Activated T-helper 2 cell treated with anti-CD3 and anti-CD28 coated beads, Interferon-gamma antibody, Interleukin-2, Interleukin-4, amounts not matched to agents 10 μg/mL and 5 μg/mL and 100 μg/mL, durations not matched to agents 14 hours and 24 hours and 36 hours (primary cell): ENCODE measurements at regions not wholly inside any gene's neighbourhood (a gene's known extent, or its start where the extent isn't known, plus 50 kb on each side); places are given as distances from the start of the nearest gene placed in this dataset.

Source experiments
- DNase-seq: peaks from one replicate; pipeline ENCODE4 v3.0.0; 2021; ENCODE audit warnings: low spot score
- H3K27ac Mint-ChIP-seq: one replicate; pipeline ENCODE4 v1.8.0; 2021; ENCODE audit warnings: mixed read lengths
- H3K27me3 Mint-ChIP-seq: one replicate; pipeline ENCODE4 v1.8.0; 2021; ENCODE audit warnings: low read depth, mixed read lengths
- H3K36me3 Mint-ChIP-seq: one replicate; pipeline ENCODE4 v1.8.0; 2021; ENCODE audit warnings: low read depth, mixed read lengths
- H3K4me1 Mint-ChIP-seq: one replicate; pipeline ENCODE4 v1.8.0; 2021; ENCODE audit warnings: low read depth, mixed read lengths
- H3K4me3 Mint-ChIP-seq: one replicate; pipeline ENCODE4 v1.8.0; 2021; ENCODE audit warnings: low read depth, mild to moderate bottlenecking, moderate library complexity, mixed read lengths
- H3K9me3 Mint-ChIP-seq: one replicate; pipeline ENCODE4 v1.8.0; 2021; ENCODE audit warnings: mixed read lengths
- intact Hi-C: fragments of 100-400 bp; cut with micrococcal nuclease; formaldehyde crosslinking; loops from one replicate; pipeline ENCODE4 v1.15.1; 2023

DNA sequence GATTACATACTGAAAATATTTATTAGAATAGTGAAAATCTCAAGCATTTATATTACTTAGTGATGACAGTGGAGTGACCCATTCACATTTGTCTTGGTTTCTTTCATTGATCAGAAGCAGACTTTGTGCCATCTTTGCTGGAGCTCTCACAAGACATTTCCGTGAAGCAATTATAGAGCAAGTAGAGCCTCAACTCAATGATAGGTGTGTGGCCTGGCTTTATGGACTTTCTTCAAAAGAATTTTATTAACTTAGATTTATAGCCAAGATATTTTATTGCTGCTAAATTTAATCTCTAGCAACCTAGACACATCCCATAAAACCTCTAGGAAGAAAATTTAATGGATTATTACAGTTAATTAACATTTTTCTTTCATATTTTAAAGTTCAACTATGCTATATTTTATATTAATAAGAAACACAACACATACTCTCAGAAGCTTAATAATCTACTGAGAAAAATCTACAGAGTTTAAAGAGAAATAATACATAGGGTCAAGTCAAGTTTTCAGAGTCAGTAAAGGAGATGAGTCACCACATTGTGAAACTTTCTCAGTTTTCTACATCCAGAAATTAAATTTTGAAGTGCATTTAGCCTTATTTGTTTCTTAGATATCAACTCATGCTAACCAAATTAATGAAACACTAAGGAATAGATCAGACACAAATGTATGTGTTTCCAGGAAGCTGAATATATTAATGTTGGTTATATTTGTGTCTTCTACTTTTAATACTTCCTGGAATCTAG, 160.5 kb downstream of the LACC1 start:
- Mint-ChIP-seq H3K4me1 (no peaks in the 10 kb centered on the region), H3K36me3 (no peaks in the 10 kb centered on the region), H3K9me3 (peaks cover 3% of the 10 kb centered on the region), H3K27me3 (peaks cover 10% of the 10 kb centered on the region), H3K4me3 (no peak overlapping the region), H3K27ac (no peak overlapping the region)
- no peak for DNase-seq
- intact Hi-C loops, result no loop called here

DNA sequence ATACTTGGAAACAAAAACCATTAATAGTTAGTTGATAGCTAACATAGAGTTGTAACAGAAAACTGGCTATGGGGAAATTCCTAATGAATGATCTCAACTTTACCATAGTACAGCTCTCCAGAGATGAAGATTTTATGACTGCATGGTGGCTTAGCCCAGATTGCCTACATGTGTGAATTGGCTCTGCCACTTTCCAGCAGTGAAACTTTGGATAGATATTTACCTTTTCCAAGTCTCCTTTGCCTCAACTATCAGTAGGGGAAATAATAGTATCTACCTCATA, 161.1 kb downstream of the LACC1 start:
- no peaks in the 10 kb centered on the region for H3K36me3 Mint-ChIP-seq
- H3K27me3 Mint-ChIP-seq, result peaks cover 10% of the 10 kb centered on the region
- no peaks in the 10 kb centered on the region for H3K4me1 Mint-ChIP-seq
- intact Hi-C loops, result no loop called here
- H3K4me3 Mint-ChIP-seq, result no peak overlapping the region
- no peak overlapping the region for H3K27ac Mint-ChIP-seq
- peaks cover under 1% of the 10 kb centered on the region for H3K9me3 Mint-ChIP-seq
- DNase-seq, result no peak

DNA sequence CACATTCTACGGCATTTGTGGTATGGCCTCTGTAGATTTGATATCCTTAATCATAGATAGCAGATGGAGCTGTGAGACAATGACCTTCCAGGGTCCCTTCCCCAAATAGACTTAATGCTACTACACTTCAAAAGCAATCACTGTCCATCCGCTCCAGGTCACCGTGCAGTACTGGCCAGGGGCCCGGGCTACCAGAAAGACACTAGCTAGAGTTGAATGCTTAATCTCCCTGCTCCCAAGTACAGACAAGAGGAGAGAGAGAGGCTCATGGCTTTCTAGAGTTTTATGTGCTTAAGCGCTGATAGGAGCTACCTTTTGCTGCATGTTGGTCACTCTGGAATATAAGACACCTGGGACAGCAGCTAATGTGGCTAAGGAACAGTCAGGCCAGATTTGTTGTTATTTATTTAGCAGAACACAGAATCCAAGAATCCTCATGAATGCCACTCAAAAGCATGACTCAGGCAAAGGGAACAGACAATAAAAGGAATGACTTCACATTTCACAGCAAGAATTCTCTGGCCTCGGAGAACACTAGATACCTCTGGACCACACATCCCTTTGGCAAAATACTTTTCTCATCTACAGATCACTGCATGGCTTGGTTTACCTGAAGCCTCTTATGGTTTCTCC, 165.0 kb downstream of the LACC1 start:
- no peak overlapping the region for H3K27ac Mint-ChIP-seq
- no peaks in the 10 kb centered on the region for H3K4me1 Mint-ChIP-seq
- H3K27me3 Mint-ChIP-seq, result peaks cover 13% of the 10 kb centered on the region
- DNase-seq, result no peak
- H3K9me3 Mint-ChIP-seq, result no peaks in the 10 kb centered on the region
- H3K4me3 Mint-ChIP-seq, result no peak overlapping the region
- intact Hi-C loops, result no loop called here
- no peaks in the 10 kb centered on the region for H3K36me3 Mint-ChIP-seq

DNA sequence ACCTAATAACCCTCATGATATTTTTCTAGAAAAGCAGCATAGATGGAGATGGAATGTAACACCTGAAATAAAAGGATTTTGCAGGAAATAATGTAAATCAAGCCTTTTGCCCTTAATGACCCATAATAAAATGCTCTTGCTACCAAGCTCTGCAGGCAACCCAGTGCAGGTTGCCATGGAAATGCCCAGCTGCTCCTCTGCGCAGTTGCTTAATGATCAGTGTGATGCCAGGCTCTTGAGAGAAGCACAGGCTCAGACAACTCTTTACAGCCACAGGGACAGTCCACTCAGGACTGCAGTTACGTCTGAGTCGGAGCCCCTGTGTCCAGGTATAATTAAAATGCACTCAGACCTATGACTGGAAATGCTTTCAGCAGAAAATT, 165.5 kb downstream of the LACC1 start:
- no peaks in the 10 kb centered on the region for H3K36me3 Mint-ChIP-seq
- H3K27ac Mint-ChIP-seq, result no peak overlapping the region
- intact Hi-C loops, result no loop called here
- H3K27me3 Mint-ChIP-seq, result peaks cover 15% of the 10 kb centered on the region
- no peaks in the 10 kb centered on the region for H3K4me1 Mint-ChIP-seq
- no peak overlapping the region for H3K4me3 Mint-ChIP-seq
- H3K9me3 Mint-ChIP-seq, result no peaks in the 10 kb centered on the region
- no peak for DNase-seq

DNA sequence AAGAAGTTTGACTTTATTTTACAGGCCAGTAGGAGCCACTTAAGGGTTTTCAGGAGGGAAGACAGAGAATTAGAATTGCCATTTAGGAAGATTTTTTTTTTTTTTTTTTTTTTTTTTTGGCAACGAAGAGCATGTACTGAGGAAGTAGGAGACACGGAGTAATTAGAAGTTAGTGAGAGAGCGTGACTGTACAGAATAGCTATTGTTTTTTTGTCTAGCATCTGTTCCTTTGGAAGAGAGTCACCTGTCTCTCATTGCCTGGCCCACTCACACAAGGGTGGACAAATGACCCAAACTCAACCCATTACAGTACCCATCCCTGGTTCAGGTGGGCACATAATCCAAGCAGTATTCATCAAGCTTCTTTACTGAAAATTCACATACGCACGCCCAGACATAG, 166.7 kb downstream of the LACC1 start:
- Mint-ChIP-seq H3K36me3 (no peaks in the 10 kb centered on the region), H3K27me3 (peaks cover 11% of the 10 kb centered on the region), H3K27ac (no peak overlapping the region)

DNA sequence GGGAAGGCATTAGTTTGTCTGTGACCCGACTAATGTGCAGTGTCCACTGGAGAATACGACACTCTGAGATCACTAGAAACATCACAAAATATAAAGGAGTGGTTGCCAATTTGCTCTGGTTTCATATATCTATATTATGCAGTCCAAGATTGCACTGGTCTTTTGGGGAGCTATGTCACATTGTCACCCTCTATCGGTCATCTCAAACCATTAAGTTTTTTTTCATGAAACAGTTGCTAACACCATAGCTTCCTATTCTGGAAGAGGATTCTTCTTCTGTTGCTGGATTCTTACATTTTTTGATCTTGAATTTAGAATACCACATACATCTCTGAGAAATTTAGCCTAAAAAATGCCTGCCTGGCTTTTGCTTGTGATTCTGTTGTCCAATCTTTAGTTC, 168.6 kb downstream of the LACC1 start:
- no peak overlapping the region for H3K27ac Mint-ChIP-seq
- peaks cover 12% of the 10 kb centered on the region for H3K27me3 Mint-ChIP-seq
- H3K4me3 Mint-ChIP-seq, result no peak overlapping the region
- no peaks in the 10 kb centered on the region for H3K9me3 Mint-ChIP-seq
- H3K36me3 Mint-ChIP-seq, result no peaks in the 10 kb centered on the region
- no peaks in the 10 kb centered on the region for H3K4me1 Mint-ChIP-seq
- no peak for DNase-seq
- intact Hi-C loops, result no loop called here

More for the DNA sequence above, 166.7 kb downstream of the LACC1 start:
- intact Hi-C loops, result no loop called here
- Mint-ChIP-seq H3K9me3 (no peaks in the 10 kb centered on the region), H3K4me1 (no peaks in the 10 kb centered on the region), H3K4me3 (no peak overlapping the region)
- no peak for DNase-seq

DNA sequence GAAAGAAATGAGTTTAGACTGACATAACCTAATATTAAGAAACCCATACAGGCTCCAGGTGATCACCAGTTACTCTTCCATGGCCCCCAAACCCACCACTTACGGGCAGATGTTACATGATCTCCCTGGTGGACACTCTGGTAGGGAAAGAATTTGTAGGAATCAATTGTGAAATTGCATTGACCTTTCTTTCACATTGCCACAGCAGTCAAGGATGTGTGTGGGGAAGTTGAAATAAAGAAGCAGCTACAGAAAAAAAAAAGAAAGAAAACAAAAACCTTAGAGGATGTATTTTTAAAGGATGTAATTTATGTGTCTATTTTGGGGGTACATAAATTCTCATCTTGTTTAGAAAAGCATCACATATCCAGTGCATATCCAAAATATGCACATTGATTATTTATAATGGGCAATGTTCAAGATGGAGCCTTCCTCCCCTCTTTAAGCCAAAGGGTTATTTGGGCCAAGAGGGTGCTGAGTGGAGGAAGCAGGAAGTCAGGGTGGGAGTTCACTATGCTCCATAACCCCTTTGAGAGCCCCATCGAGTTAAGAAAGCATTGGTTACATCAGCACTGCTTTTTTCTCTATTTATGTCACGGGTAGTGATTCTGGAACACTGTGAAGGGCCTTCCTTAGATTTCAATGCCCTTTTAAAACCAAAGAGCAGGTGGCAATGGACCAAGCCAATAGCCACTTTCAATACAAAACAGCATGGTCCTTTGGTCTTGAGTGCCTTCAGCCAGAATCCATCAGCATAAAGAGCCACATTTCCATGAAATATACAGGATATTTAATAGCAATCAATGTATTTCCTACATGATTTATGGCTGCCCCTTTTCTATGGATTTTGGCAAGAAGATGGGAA, 169.6 kb downstream of the LACC1 start:
- intact Hi-C loops, result no loop called here
- Mint-ChIP-seq H3K4me1 (no peaks in the 10 kb centered on the region), H3K27ac (no peak overlapping the region), H3K36me3 (no peaks in the 10 kb centered on the region), H3K27me3 (peaks cover 19% of the 10 kb centered on the region), H3K4me3 (no peak overlapping the region), H3K9me3 (no peaks in the 10 kb centered on the region)
- DNase-seq, result no peak

DNA sequence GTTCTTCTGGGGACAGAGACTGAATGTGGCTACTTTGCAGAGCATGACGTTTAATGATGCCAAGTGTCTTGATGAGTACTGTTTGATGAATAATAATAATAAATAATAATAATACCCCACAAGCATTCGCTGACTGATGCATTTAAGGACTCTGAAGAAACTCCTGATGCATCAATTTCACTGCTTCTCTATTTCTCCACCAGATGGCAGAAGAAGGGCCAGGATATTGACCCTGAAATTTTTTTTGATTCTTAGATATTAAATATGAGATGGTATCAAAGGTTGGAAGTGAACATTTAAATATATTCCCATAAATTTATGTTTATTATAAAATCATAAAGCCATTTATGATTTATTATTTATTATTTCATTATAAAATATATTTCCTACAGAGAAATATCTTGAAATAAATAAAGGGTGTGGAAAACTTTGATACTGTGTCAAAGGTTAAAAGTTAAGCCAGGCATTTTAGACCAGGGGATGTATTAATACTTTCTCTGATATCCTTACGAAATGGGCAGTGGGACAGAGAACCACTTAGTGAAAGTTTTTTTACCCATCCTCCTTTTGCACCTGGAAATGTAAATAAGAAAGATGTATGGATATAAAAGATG, 170.9 kb downstream of the LACC1 start:
- peaks cover 2% of the 10 kb centered on the region for H3K4me1 Mint-ChIP-seq
- DNase-seq, result no peak
- H3K4me3 Mint-ChIP-seq, result no peak overlapping the region
- no peak overlapping the region for H3K27ac Mint-ChIP-seq
- intact Hi-C loops, result loop anchor here (1.0 to 10.0 kb wide), 2 partner anchors 146 to 388 kb away; no protein-coding TSS in a partner anchor
- H3K9me3 Mint-ChIP-seq, result no peaks in the 10 kb centered on the region
- no peaks in the 10 kb centered on the region for H3K36me3 Mint-ChIP-seq
- peaks cover 29% of the 10 kb centered on the region for H3K27me3 Mint-ChIP-seq

DNA sequence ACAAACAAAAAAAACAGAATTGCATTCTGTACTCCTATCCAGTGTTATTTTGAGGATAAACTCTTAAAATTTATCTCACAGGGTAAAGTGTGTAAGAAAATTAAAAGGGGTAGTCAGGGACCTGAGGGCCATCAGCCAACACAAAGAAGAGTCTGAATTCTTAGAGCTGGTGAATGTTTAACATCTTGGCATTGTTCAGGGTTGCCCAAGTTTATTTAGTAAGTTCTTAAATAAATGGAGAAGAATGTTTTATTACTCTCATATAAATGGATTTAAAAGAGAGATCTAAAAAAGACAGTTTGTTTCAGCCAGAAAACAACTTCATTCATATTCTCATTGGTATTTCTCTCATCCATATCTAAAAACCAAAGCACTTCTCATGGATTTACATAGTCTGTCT, 171.7 kb downstream of the LACC1 start:
- H3K27me3 Mint-ChIP-seq, result peaks cover 33% of the 10 kb centered on the region

DNA sequence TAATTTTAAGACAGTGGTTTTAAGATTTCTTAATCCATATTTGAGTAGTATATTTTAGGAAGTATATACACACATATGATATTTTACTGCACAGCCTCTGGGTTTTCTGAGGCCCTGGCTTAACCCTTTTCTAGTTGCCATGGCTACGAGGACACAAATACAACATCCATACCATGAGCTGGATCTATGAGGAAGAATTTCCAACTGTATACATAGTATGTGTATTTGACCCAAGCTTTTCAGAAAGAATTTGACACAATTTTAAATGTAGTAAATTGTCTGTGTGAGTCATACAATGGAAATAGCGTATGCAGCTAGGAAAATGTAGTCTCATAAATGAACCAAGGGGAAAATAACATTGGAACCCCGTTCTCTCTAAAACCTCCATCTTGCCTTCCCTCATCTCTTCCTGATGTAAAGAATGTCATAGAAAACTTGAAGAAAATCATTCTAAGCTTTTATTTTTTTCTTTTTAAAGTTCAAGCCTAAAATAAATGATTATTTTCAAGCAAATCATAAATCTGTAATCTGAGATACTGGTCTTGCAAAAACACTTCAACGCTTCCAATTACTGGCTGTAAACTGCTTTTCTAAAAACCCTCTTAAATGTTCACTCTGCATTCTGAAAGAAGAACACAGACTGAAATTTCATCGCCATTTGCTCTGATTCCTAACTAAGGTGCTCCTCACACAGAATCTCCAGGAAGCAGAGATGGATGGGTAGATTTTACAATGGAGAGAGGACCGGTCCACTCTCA, 172.4 kb downstream of the LACC1 start:
- Mint-ChIP-seq H3K4me1 (peaks cover 2% of the 10 kb centered on the region), H3K9me3 (no peaks in the 10 kb centered on the region), H3K27ac (no peak overlapping the region), H3K27me3 (peaks cover 31% of the 10 kb centered on the region), H3K36me3 (no peaks in the 10 kb centered on the region), H3K4me3 (no peak overlapping the region)
- intact Hi-C loops, result loop anchor here (10.0 kb wide), 1 partner anchor 147 kb away; no protein-coding TSS in a partner anchor
- DNase-seq, result no peak

More for the DNA sequence above, 171.7 kb downstream of the LACC1 start:
- Mint-ChIP-seq H3K27ac (no peak overlapping the region), H3K4me1 (peaks cover 2% of the 10 kb centered on the region), H3K4me3 (no peak overlapping the region), H3K9me3 (no peaks in the 10 kb centered on the region), H3K36me3 (no peaks in the 10 kb centered on the region)
- no peak for DNase-seq
- intact Hi-C loops, result loop anchor here (10.0 kb wide), 1 partner anchor 147 kb away; no protein-coding TSS in a partner anchor

DNA sequence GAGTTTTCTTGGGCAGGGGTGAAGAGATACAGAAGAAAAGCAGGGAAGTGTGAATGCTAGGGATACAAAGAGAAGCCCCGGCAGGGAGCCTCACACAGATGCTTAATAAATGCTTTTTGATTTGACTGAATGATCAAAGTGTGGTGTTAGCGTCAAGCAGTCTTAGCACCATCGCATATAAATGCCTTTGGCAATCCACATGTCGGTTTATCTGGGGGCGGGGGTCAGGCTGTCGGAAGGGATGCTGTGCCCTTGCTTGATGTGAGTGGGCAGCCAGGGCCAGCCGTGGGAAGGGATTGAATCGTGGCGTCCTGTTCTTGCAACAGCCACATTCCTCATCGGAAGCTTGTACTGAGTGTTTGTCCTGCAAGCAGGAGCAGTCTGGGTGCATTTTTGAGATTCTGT, 173.1 kb downstream of the LACC1 start:
- DNase-seq, result no peak
- peaks cover 2% of the 10 kb centered on the region for H3K4me1 Mint-ChIP-seq
- H3K4me3 Mint-ChIP-seq, result no peak overlapping the region
- H3K36me3 Mint-ChIP-seq, result no peaks in the 10 kb centered on the region
- peaks cover 33% of the 10 kb centered on the region for H3K27me3 Mint-ChIP-seq
- no peaks in the 10 kb centered on the region for H3K9me3 Mint-ChIP-seq
- intact Hi-C loops, result loop anchor here (10.0 kb wide), 1 partner anchor 148 kb away; no protein-coding TSS in a partner anchor
- H3K27ac Mint-ChIP-seq, result no peak overlapping the region

DNA sequence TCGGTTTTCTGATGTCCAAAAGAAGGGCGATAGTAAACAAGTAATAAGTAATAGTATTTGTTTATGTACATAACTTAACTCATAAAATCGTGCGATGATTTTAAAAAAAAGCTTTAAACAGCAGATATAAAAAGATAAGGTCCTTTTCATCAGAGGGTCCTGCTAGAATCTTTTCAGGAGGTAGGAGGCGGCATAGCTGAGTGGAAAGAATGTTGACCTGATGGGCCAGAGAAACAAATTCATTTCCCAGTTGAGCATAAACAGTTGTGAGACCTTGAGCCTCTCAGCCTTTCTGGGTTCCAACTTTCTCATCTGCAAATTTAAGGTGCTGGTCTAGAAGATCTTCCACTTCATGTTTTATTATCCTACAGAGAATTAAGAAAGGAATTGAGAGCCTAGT, 173.5 kb downstream of the LACC1 start:
- no peak overlapping the region for H3K27ac Mint-ChIP-seq

More for the DNA sequence above, 173.5 kb downstream of the LACC1 start:
- Mint-ChIP-seq H3K4me3 (no peak overlapping the region), H3K36me3 (no peaks in the 10 kb centered on the region), H3K4me1 (peaks cover 2% of the 10 kb centered on the region), H3K27me3 (peaks cover 38% of the 10 kb centered on the region), H3K9me3 (no peaks in the 10 kb centered on the region)
- no peak for DNase-seq
- intact Hi-C loops, result loop anchor here (10.0 kb wide), 1 partner anchor 148 kb away; no protein-coding TSS in a partner anchor
